VCaP (cell line): ENCODE measurements at regions not wholly inside any gene's neighbourhood (a gene's known extent, or its start where the extent isn't known, plus 50 kb on each side); places are given as distances from the start of the nearest gene placed in this dataset.

ENCODE experiments used
- H3K27ac ChIP-seq: fragments of 450-650 bp; 2 replicates; pipeline ENCODE4 v1.5.1; 2017
- CTCF ChIP-seq: fragments of 450-650 bp; conservative IDR thresholded peaks from 2 replicates; pipeline ENCODE4 v1.5.1; 2017; ENCODE audit warnings: mild to moderate bottlenecking, moderate library complexity

- H3K27ac ChIP-seq, result no peak overlapping the region
Measured at GRCh38 chr5:32501071-32502002, 56.8 kb upstream of the ZFR start.

GRCh38 chr5:32500181-32500580 lies 55.6 kb upstream of the ZFR start:
- peak overlapping the region; percentile 83; the same call in 1 of the 2 replicates for H3K27ac ChIP-seq
- no peak for TF ChIP-seq CTCF

More at GRCh38 chr5:32501071-32502002, 56.8 kb upstream of the ZFR start:
- TF ChIP-seq CTCF, result no peak

DNA sequence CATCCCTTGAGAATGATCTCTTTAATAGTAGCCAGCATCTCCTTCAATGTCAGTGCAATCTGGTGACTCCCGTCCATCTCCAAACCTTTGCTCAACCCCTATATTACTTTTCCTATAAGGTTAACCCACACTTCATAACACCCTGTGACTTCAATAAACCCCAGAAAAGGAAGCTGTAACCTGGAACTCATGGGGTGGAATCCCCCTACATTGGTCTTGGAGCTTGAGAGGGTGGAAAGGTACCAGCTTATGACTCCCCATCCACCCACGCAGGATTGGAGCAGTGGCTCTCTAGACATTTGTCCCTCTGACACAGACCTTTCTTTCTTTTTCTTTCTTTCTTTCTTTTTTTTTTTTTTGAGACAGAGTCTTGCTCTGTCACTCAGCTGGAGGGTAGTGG lies 54.7 kb upstream of the ZFR start:
- TF ChIP-seq CTCF, result no peak
- peak overlapping the region; percentile 83 for H3K27ac ChIP-seq

DNA sequence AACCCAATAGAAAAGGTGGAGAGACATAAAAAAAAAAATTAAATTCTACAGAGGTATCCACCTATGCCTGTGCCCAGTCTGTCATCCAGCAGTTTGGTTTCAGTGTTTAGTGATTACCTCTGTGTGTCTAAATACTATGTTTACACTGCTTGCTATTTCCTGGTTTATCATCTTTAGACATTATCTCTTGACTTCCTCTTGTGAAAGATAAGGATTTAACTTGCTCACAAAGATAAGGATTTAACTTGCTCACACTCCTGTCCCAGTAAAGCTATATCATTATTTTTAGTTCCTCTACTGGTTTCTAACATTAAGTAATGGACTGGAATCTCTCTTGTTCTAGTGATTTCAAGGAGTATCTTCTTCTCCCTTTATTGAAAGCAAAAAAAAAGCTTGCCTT lies 53.9 kb upstream of the ZFR start:
- H3K27ac ChIP-seq, result peak overlapping the region; percentile 83
- no peak for TF ChIP-seq CTCF

GRCh38 chr5:32496104-32496503 lies 51.6 kb upstream of the ZFR start:
- no peak for TF ChIP-seq CTCF
- no peak overlapping the region for H3K27ac ChIP-seq

DNA sequence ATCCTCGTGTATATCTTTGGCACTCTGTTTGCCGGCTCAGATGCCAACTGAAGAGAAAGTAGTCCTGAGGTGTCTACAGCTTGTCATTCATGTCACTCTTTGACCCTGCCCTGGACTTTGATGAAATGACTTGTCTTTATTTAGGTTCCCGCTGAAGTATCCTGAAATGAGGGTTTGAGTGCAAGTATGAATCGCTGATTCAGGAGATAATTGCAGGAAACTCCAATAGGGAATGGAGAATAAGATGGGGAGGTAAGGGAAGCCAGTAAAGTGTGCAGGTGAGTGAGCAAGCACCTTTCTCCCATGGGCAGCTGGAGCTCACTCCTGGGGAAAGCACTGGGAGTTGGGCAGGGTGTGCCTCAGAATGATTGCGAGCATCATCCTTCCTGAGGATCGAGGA lies 50.3 kb upstream of the ZFR start:
- H3K27ac ChIP-seq, result no peak overlapping the region

More for the DNA sequence above, 50.3 kb upstream of the ZFR start:
- no peak for TF ChIP-seq CTCF
